ENCODE measurements at regions not wholly inside any gene's neighbourhood (a gene's known extent, or its start where the extent isn't known, plus 50 kb on each side); places are given as distances from the start of the nearest gene placed in this dataset.

- H3K9me3 ChIP-seq (ENCODE audit: control insufficient read depth in 1 of 2, insufficient read depth in 1 of 2, low read depth in 1 of 2, low read length in 2 of 2) = no peaks in the 10 kb centered on the region
- BruUV-seq (replicated peaks) = no TSS peak
- H3K9ac ChIP-seq (ENCODE audit: low read length) = no peak overlapping the region
- H4K20me1 ChIP-seq (ENCODE audit: insufficient read depth) = no peaks in the 10 kb centered on the region
- DNase-seq (ENCODE audit: low read depth, low spot score) (no peak), ATAC-seq (no peak)
- H3K27ac ChIP-seq (ENCODE audit: low read depth, low read length) = no peak overlapping the region
- no peak overlapping the region for H2AFZ ChIP-seq (ENCODE audit: low read depth, low read length, poor library complexity, severe bottlenecking)
- TF ChIP-seq RAD21 (IDR thresholded peaks at IDR 0.05; ENCODE audit: low read depth) (peak; percentile 19; the same call in 1 of the 2 replicates), EZH2phosphoT487 (IDR thresholded peaks at IDR 0.05; ENCODE audit: borderline replicate concordance) (no peak), FOSL1 (IDR thresholded peaks at IDR 0.05; ENCODE audit: low read depth) (no peak)
- no peak overlapping the region for H3K4me3 ChIP-seq (replicated peaks in 1 of 2; ENCODE audit: low read depth in 1 of 2, low read length in 2 of 2)
- POLR2A ChIA-PET = no interaction called here
- CTCF ChIA-PET = no interaction called here
- RAD21 ChIA-PET (ENCODE audit: low non-redundant PET in 1 of 2, low total read pairs in 2 of 2, uncharacterized antibody in 2 of 2, unreplicated experiment in 2 of 2) = no interaction called here
- no peaks in the 10 kb centered on the region for H3K4me1 ChIP-seq (ENCODE audit: control insufficient read depth in 1 of 2, insufficient read depth in 2 of 2, low read length in 2 of 2)
- no peaks in the 10 kb centered on the region for H3K36me3 ChIP-seq (ENCODE audit: control insufficient read depth in 1 of 2, insufficient read depth in 2 of 2, low read length in 2 of 2)
- intact Hi-C loops (cut with micrococcal nuclease) = no loop called here
- H3K79me2 ChIP-seq (ENCODE audit: insufficient read depth, low read length) = no peaks in the 10 kb centered on the region
- no peaks in the 10 kb centered on the region for H3K9me2 ChIP-seq (ENCODE audit: insufficient read depth)
- no peak overlapping the region for H3K4me2 ChIP-seq (ENCODE audit: low read length)
- H3K27me3 ChIP-seq (ENCODE audit: insufficient read depth, low read length) = no peaks in the 10 kb centered on the region
Observed at GRCh38 chr6:77021232-77021631, 442.1 kb downstream of the HTR1B start.

DNA sequence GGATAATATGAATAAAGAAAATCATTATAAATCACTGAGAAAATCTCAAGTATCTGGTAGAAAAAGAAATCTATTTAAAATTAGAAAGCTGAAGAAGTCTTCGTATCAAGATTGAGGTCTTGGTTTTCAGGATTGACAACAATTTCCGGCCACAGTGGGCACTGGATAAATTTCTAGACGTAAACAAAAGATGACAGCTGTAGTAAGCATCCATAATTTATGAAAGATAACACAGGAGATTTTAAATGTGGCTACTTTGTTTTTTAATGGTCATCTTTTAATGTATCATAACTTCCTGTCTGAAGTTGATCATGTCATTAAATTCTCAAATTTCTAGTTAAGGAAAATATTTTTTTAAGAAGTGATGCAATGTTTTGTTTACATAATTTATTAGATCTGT, 444.2 kb downstream of the HTR1B start:
- no TSS peak for BruUV-seq (replicated peaks)
- Histone ChIP-seq H3K4me2 (ENCODE audit: low read length) (no peak overlapping the region), H4K20me1 (ENCODE audit: insufficient read depth) (no peaks in the 10 kb centered on the region), H3K4me1 (ENCODE audit: control insufficient read depth in 1 of 2, insufficient read depth in 2 of 2, low read length in 2 of 2) (peaks cover 0 to 3% of the 10 kb centered on the region in 2 experiments; a peak in 1 of 4 replicates), H3K27me3 (ENCODE audit: insufficient read depth, low read length) (no peaks in the 10 kb centered on the region), H2AFZ (ENCODE audit: low read depth, low read length, poor library complexity, severe bottlenecking) (no peak overlapping the region), H3K4me3 (replicated peaks in 1 of 2; ENCODE audit: low read depth in 1 of 2, low read length in 2 of 2) (no peak overlapping the region), H3K79me2 (ENCODE audit: insufficient read depth, low read length) (no peaks in the 10 kb centered on the region), H3K9me3 (ENCODE audit: control insufficient read depth in 1 of 2, insufficient read depth in 1 of 2, low read depth in 1 of 2, low read length in 2 of 2) (no peaks in the 10 kb centered on the region), H3K9ac (ENCODE audit: low read length) (no peak overlapping the region), H3K27ac (ENCODE audit: low read depth, low read length) (no peak overlapping the region), H3K9me2 (ENCODE audit: insufficient read depth) (no peaks in the 10 kb centered on the region), H3K36me3 (ENCODE audit: control insufficient read depth in 1 of 2, insufficient read depth in 2 of 2, low read length in 2 of 2) (no peaks in the 10 kb centered on the region)
- CTCF ChIA-PET = no interaction called here
- RAD21 ChIA-PET (ENCODE audit: low non-redundant PET in 1 of 2, low total read pairs in 2 of 2, uncharacterized antibody in 2 of 2, unreplicated experiment in 2 of 2) = no interaction called here
- TF ChIP-seq CTCF (IDR thresholded peaks at IDR 0.05 in 2 of 3, conservative IDR thresholded peaks at IDR 0.05 in 1 of 3; ENCODE audit: borderline replicate concordance in 1 of 3, insufficient read depth in 1 of 3, low read depth in 2 of 3, low read length in 2 of 3) = no peak
- TF ChIP-seq SIN3A (IDR thresholded peaks at IDR 0.05; ENCODE audit: low read depth) = no peak
- no peak for ATAC-seq
- DNase-seq (ENCODE audit: low read depth, low spot score) = no peak
- POLR2A ChIA-PET = no interaction called here
- intact Hi-C loops (cut with micrococcal nuclease) = no loop called here
